Activated CD4-positive, alpha-beta T cell treated with anti-CD3 and anti-CD28 coated beads, Interleukin-2, Interleukin-6, amounts not matched to agents 100 ng/mL and 50 ng/mL, durations not matched to agents 16 hours and 8 hours (primary cell): ENCODE measurements at regions not wholly inside any gene's neighbourhood (a gene's known extent, or its start where the extent isn't known, plus 50 kb on each side); places are given as distances from the start of the nearest gene placed in this dataset.
A peak's percentile ranks its signal among the peaks of the same experiment; 100 is the strongest.

Source experiments
- DNase-seq: peaks from one replicate; pipeline ENCODE4 v3.0.0-alpha.2; 2020

DNA sequence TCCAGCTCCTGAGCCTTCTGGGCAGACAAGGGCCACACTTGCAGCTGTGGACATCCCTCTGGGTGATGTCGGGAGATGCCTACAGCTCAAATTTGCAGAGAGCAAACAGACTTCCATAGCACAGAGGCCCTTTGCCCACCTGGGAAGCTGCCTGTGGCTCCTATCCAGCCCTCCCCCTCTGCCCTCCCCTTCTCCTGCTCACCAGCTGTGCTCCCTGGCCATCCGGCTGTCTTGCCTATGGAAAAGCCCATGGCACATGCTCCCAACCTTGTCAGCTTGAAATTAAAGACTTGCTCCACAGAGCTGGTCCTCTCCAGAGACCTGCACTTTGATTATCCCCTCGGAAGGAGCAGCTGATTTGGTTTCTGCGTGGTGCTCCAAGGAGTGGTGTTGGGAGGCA, 118.9 kb upstream of the NECTIN1 start:
- no peak for DNase-seq

DNA sequence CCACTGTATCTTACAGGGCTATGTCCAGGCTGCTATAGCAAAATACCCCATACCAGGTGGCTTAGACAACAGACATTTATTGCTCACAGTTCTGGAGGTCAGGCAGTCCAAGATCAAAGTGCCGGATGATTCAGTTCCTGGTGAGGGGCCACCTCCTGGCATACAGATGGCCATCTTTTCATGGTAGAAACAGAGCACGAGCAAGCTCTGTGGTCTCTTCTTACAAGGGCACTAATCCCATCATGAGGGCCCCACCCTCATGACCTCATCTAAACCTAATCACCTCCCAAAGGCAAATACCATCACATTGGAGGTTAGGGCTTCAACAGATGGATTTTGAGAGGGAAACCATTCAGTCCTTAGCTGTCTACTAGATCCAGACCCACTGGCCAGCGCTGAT, 117.4 kb upstream of the NECTIN1 start:
- DNase-seq, result no peak

DNA sequence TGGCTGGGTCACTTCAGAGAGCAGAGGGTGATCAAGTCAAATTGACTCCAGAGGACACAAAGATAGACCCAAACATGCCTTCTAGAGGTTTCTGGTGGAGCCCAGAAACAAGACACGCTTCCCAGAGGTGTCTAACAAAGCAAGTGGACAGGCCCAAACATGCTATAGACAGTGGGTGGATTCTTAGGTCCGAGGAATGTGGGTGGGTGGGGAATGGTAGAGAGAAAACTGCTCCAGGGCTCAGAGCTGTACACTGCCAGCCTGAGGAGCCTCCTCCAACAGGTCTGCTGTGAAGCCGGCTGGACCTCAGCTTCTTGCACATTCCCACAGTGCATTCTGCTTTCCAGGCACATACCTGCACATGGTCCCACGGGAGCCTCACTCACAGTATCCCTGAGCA, 116.8 kb upstream of the NECTIN1 start:
- no peak for DNase-seq

DNA sequence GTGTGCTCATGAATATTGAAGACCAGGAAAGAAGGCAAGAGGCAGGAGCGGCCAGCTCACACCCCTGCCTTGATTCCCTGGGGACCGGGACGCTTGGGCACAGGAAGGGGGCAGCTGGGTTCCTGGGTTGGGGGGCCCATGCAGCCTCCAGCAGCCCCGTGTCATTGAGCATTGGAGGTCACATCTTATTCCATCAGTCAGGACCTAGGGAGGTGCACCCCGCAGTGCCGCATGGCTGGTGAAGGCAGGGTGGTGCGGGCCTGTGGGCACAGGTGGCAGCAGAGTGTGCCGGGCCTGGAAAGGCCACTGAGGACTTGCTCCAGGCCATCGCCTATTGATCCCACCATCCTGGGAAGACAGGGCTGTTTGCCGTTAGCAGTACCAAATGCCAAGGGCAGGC, 116.3 kb upstream of the NECTIN1 start:
- DNase-seq, result no peak

DNA sequence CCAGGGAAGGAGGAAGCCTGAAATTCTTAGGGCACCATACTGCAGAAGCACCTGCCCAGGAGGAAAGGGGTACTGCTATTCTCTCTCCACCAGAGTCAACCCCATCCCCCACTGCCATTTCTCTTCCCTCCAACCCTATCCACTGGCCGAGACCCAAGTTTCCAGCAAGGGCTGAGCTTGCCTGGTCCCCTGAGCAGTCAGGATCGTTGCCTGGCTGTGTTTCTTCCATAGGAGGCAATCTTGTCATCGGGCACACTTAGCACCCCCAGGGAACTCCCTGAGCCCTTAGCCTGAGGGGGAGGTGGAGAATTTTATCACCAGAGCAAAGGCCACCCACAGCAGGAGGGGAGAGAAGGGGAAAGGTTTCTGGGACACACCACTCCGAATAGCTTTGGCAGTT, 115.8 kb upstream of the NECTIN1 start:
- DNase-seq, result no peak

DNA sequence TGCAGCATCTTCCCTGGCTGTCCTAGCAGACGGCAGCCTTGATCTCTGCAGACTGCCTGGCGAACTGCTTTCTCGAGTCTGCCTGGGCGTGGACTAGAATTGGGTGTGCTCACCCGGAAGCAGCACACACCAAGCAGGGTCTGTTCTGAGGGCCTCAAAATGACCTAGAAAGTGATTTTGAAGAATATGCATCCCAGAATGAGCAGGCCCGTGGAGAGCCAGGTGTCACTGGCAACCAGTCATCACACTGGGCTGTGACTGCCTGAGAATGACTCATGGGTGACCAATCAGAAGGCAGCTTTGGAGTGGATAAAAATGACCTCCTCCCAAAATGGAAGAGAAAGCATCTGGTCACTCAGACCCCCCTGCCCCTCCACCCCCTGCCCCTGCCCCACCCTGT, 114.9 kb upstream of the NECTIN1 start:
- DNase-seq, result no peak

DNA sequence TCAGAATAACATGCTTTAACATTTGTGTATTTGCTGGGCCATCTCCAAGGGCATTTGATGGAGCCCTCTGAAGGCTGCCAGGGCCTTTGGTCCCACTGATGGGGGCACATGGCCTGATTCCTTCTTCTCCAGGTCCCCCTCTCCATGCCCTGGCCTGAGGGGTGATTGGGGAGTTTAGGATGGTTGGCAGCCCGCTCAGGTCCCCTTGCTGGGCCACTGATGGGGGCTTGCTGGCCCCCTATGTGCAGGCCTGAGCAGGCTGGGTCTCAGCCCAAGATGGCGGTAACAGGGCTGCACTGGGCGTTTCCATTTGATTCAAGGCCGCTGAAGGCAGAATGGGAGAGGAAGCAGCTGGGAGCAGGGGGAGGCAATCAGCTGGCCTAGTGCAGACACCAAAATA, 113.7 kb upstream of the NECTIN1 start:
- DNase-seq, result no peak

DNA sequence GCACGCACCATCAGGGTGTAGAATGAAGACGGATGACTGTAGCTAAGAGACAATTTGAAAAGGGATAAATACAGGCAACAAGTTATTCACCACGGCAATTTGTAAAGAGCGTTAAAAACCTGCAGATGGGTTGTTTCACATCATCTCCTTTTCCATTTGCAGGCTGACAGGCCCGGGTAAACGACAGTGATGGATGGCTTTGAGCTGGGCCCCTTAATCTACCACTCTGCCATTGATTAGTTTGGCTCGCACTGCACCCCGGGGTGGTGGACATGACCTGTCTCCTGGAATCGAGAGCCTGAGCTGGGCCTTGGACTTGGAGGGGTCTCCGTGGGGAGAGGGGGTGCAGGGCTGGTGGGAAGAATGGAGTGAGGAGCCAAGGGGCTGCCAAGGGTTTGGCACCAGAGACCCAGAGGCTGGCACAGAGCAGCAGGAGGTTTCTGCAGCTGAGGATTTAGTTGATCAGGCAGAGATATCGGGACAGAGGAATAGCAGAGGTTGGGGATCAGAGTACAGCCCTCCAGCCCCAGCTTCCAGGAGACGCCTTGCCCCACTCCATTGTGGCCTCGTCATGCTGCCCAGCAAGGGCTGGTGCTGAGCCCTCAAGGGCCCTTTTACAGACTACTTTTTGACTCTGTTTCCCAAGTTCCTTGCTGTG, 110.6 kb upstream of the NECTIN1 start:
- DNase-seq, result no peak

DNA sequence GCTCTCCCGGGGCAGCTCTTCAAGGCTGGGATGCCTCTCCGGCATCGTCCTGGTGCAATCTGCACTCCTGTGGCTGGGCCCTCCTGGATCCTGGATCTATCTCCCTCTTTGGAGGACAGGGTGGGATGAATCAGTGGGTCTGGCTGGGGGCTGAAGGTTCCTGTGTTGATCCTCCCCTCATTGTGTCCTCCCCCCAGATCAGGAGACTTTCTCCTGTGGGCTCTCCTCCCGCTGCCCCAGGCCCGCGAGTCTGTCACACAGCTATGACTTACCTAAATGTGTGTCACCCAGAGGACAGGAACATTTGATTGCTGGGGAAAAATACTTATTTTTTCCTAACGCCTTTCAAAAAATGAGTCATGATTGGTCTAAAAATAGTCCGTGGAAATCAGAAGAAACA, 106.8 kb upstream of the NECTIN1 start:
- peak; percentile 4 for DNase-seq

DNA sequence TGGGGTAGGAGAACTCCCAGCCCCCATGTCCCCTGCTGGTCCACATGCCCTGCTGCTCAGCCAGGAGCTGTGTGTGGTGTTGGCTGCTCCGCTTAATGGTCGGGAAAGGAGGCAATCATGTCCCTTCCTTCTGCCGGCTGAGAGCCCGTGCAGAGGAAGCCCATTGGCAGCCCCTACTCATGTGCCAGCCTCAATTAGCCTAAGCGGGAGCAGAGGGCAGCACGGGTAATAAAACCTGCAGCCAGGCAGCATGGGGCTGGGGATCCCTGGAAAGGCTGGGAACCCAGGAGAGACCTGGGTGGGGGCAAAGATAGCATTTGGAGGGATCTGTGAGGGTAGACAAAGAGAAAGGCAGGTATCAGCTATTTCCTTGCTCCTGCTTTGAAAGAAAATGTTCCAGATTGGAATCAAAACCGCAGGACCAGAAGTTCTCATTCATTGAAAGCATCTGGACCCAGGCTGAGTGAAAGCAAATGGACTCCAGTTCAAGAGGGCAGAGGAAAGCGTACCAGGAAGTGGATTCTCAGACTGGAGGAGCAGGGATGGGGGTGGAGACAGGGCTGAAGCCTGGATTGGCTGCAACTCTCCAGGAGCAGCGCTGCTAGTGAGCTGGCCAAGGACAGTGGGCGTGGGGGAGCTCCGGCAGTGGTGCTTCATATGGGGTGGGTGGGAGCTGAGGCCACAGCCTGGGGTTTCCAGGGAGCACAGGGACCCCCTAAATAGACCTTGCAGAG, 103.4 kb upstream of the NECTIN1 start:
- DNase-seq, result no peak

DNA sequence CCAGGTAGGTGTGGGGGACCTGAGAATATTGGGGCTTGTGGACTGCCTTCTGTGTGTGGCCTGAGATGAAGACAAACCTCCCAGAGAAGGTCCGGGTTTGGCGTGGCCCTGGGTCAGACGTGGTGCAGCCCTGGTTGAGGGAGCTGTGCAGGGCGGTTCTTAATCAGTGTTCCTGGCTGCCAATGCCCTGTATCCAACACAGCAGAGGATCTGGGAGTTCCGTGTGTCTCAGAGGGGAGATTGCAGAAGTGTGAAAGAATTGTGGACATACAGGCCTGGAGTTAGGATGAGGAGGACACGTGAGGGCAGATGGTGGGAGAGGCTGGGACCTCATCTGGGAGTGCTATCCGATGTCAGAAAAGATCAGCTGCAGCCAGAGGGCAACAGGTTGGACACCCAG, 102.0 kb upstream of the NECTIN1 start:
- DNase-seq, result no peak

DNA sequence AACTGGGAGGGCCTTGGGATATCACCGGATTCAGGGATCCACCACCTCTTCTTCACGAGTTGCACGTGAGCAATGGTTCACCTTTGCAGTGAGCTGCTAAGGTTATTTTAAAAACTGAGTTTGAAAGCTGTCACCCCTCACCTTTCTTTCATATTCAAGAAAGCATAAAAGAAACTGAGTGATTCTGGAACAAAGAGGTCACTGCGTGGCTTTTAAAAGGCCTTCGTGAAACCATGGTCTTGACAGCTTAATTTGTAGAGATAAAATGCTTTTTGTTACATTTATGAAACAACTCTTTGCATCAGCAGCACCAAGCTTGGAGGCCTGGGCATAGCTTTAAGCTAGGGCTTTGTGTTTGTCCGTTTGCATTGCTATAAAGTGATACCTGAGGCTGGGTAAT, 101.4 kb upstream of the NECTIN1 start:
- DNase-seq, result no peak

DNA sequence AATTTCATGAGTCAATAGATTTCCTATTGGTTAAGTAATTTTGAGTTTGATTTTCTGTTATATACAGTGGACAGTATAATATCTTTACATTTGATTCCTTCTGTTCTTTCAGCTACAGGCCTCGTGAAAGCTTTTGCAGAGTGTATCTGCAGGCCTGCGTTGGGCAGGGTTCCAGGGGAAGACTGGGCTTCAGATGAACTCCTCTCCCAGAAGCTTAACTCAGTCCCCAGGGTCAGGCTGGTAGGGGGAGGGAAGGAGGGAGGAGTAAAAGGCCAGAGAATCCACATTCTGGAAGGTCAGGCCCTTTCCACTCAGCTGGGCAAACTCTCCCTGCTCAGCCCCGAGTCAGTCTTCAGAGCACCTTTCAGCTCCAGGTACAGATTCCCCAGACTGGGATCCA, 100.4 kb upstream of the NECTIN1 start:
- DNase-seq, result no peak

DNA sequence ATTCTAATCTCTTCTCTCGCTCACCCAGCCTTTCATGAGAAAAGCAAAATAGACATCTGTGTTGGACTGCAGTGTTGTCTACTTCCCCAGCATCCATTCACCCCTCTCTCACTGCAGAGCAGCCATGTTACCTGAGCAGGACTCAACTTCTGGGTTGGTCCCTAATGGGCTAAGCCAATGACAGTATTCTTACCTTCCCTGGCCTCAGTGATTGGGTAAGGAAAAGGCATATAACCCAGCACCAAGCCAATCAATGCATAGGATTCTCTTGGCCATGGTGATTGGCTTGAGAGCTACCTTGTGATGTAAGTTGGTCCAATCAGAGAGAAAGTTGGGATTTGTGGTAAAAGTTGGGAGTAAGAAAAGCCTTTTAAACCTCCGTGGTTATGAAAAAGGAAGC, 99.8 kb upstream of the NECTIN1 start:
- no peak for DNase-seq

DNA sequence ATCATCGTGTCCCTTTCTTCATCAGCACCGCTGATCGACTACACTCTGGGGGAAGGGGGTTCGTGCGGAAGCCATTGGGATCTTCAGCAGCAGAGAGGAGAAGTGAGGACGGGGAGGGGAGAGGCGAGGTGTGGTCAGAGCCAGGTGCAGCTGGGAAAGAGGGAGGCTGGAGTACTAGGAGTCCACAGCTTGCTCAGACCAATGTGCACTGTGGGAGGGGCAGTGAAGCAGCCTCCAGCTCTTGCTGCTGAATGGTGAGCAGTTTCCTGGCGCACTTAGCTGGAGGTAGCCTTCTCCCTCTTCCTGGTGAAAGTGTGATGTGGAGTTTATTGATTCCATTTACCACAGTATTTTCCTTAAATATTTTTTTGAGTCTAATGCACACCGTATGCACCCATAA, 99.0 kb upstream of the NECTIN1 start:
- DNase-seq, result no peak

DNA sequence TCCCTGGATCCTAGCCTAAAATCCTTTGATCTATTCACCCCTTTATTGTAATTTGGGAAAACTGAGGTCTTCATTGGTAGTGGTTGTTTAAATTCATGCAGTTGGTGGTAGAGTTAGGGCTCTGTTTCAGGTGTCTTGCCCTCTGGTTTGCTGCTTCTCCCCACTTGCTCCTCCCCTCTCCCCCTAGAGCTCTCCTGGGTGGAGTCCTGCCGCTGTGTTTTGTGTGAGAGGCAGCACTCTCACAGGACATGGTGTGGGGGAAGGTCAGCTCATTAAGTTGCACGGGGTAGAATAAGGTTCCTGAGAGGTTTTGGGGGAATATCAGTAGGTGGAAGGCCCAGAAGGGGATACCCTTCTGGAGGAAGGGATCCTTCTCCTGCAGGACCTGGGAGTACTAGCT, 98.1 kb upstream of the NECTIN1 start:
- no peak for DNase-seq

DNA sequence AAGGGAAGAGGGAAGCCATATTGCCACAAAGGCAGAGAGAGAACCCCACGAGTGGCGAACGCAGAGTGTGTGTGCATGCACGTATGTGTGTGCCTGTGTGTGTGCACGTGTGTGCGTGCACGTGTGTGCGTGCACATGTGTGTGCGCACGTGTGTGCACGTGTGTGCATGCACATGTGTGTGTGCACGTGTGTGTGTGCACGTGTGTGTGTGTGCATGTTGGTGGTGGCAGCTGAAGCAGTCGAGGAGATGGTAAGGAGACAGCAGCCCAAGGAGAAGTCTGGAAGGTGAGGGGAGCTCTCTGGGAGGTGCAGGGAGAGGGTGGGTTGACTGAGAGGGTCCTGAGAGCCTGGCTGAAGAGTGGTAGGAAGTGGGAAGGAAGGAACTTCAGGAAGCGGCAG, 94.1 kb upstream of the NECTIN1 start:
- DNase-seq, result no peak

DNA sequence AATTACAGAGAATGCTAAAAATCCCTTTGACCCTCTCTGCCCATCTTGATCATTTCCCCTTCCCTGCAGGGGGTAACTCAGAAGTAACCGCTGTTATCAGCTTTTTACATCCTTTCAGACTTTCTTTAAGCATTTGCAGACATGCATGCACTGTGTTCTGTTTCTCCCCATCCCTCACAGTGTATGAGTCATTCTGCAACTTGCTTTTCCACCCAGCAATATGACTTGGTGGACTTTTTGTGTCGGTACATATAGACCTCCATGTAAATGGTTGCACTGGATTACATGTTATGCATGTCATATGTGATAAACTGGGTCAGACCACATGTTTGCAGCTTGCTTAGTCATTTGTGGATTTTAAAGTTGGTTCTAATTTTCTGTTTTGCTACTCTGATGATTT, 87.7 kb upstream of the NECTIN1 start:
- peak; percentile 18 for DNase-seq

DNA sequence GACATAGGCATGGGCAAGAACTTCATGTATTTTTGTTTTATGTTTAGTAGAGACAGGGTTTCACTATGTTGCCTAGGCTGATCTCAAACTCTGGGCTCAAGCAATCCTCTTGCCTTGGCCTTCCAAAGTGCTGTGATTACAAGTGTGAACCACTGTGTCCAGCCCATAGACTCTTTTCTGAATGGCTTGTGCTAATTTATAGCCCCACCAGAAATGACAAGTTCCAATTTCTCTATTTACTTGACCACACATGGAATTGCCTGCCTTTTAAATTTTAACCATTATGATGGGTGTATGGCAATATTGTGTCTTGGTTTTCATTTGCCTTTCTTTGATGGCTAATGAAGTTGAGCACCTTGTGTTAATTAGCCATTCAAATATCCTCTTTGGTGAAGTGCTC, 85.8 kb upstream of the NECTIN1 start:
- DNase-seq, result no peak

DNA sequence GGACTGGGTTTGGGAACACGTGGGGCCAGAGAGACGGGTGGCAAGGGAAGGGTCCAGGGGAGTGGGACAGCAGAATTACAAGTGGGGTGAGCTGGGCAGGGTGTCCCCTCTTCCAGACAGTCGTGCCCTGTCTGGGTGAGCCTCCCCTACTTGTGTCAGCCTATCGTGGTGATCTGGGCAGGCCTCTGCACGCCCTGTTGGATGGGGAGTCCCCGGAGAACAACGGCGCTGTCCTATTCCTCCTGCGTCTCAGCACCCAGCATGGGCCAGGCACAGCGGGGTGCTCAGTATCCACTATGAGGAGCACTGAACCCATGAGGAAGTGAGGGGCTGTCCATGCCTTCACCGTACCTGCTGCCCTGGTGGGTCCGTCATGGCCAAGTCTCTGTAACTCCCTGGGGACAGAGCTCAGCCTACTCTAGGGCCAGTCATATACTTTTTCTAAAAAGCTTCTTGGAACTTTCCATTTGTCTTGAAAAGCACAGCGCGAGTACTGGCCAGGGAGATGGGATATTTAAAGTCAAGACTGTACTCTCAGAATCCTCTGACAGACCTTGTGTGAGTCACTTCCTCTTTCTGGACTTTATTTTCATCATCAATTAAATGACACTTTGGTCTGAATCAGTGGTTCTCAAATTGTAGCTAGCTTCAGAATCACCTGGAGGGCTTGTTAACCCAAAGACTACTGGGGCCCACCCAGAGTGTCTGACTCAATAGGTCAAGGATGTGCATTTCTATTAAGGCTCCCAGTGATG, 81.7 kb upstream of the NECTIN1 start:
- DNase-seq, result no peak

DNA sequence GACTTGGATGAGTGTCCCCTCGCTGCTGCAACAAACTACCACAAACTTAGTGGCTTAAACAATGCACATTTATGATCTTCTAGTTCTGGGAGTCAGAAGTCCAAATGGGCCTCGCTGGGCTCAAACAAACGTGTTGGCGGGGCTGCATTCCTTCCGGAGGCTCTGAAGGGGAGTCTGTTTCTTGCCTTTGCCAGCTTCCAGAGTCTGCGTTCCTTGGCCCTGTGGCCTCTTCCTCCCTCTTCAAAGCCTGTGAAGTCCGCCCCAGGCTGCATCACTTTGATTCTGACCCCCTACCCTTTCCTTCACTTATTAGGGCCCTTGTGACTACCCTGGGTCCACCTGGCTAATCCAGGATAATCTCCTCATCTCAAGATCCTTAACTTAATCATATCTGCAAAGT, 80.3 kb upstream of the NECTIN1 start:
- DNase-seq, result no peak

DNA sequence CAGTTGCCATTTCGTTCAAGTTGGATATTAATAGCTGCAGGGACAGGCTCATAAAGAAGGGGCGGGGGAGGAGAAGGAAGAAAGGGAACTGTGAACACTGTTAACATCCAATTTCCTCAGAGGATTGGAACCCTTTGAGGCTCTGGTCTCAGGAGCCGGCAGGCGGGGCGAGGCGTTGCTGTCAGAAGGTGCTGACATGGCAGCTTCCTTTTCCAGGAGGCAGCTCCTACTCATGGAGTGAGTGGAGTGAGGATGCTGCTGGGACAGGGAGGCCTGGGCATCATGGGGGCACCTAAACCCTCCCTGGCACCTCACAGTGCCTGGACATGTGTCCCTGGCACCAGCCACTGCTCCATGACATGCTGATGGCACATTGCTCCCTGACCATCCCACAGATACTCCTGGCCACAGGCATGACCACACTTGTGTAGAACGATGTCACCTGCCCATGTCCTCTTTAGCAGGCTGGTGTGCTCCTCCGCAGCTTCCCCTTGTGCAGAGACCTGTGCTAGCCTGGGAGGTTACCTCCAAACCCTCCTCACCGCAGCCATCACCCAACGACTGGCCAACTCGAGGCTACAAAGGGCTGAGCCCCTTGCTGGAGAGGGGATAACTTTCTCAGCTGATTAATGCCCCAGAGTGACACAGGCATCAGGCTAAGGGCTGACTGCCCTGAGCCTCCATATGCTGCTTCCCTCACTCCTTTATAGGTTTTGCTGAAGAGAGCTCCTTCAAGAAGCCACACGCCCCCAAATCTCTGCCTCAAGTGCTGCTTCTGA, 79.6 kb upstream of the NECTIN1 start:
- no peak for DNase-seq

DNA sequence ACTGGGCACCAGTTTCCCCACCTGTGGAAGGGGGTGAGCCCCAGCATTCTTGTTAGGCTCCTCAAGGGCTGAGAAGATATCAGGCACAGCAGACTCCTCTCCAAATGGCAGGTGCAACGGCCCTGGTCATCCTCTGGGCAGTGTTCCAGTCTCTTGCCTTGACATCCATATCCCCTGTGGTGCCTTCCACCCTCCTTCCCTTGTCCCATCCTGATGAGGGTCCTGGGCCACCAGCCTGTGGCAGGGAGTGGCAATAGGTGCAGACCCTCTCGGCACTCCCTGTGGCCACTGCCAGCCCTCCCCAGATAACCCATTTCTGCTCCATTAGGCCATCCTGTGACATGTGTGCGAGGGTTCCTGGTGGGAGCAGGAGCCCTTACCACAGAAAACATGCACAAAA, 78.8 kb upstream of the NECTIN1 start:
- no peak for DNase-seq

DNA sequence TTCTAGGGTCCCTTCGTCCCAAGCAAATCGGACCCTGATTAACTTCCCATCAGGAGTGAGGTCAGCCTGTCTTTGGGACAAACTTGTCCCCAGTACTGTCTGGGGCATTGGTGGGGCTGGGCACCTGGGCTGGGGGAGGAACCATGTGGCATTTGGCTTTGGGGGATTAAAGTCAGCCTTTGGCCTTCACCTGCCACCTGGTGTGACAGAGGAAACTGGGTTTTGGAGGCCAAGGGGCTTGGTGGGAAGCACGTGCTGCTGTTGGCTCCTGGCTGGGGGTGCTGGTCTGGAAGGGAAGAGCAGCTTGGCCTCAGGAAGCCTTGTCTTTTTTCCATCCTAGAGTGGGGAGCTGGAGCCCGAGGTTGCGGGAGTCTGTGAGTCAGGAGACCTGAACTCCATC, 78.4 kb upstream of the NECTIN1 start:
- no peak for DNase-seq
